SU-DHL-6 (cell line): ENCODE measurements at regions not wholly inside any gene's neighbourhood (a gene's known extent, or its start where the extent isn't known, plus 50 kb on each side); places are given as distances from the start of the nearest gene placed in this dataset.
"Not testable (repeated sequence)": the region's sequence is repeated elsewhere in the genome, so short reads cannot be mapped to it uniquely, and the experiment has no call there.

Experiments
- H2AFZ ChIP-seq: fragments of 200-600 bp; sonication (generic); 2 replicates; pipeline ENCODE4 v1.6.1; 2014; ENCODE audit warnings: low read depth, mild to moderate bottlenecking, moderate library complexity, mixed read lengths, antibody characterized with exemption, low read length; ENCODE audit not compliant: severe bottlenecking
- H3F3A ChIP-seq: fragments of 200-600 bp; shearing (Covaris generic); 2 replicates; pipeline ENCODE4 v1.6.0; 2016; ENCODE audit warnings: antibody characterized with exemption, mild to moderate bottlenecking; ENCODE audit not compliant: insufficient read depth
- H3K27ac ChIP-seq: fragments of 200-600 bp; sonication (generic); 2 replicates; pipeline ENCODE4 v1.5.1; 2016; ENCODE audit warnings: low read depth, mild to moderate bottlenecking, low read length, moderate library complexity, mixed read lengths
- H3K27me3 ChIP-seq: fragments of 200-600 bp; sonication (generic), shearing (Covaris generic); 2 replicates; pipeline ENCODE4 v1.6.0; 2014; ENCODE audit warnings: mild to moderate bottlenecking, low read length
- H3K36me3 ChIP-seq: fragments of 200-600 bp; sonication (generic); 2 replicates; pipeline ENCODE4 v1.6.1; 2014; ENCODE audit warnings: mild to moderate bottlenecking, low read length, mixed read lengths
- H3K4me2 ChIP-seq: fragments of 300-600, 200-600 bp; shearing (Covaris generic), sonication (generic); 2 replicates; pipeline ENCODE4 v1.6.0; 2014; ENCODE audit warnings: low read length, low read depth, mild to moderate bottlenecking; ENCODE audit not compliant: poor library complexity, severe bottlenecking
- H3K4me3 ChIP-seq: fragments of 200-600 bp; sonication (generic); 2 replicates; pipeline ENCODE4 v1.5.1; 2014; ENCODE audit warnings: antibody characterized with exemption, low read length, mild to moderate bottlenecking, mixed read lengths; ENCODE audit not compliant: insufficient read depth, poor library complexity, severe bottlenecking
- H3K79me2 ChIP-seq: fragments of 200-600 bp; sonication (generic); 2 replicates; pipeline ENCODE4 v1.6.1; 2014; ENCODE audit warnings: mild to moderate bottlenecking, low read length, moderate library complexity; ENCODE audit not compliant: insufficient read depth
- H3K9ac ChIP-seq: fragments of 200-600 bp; sonication (generic); 2 replicates; pipeline ENCODE4 v1.7.0; 2014; ENCODE audit warnings: mild to moderate bottlenecking, low read length
- H3K9me2 ChIP-seq: fragments of 200-600 bp; sonication (generic); replicated peaks from 2 replicates; pipeline ENCODE4 v1.6.1; 2014; ENCODE audit warnings: low read length; ENCODE audit not compliant: insufficient read depth
- H3K9me3 ChIP-seq: fragments of 200-600 bp; sonication (generic); 2 replicates; pipeline ENCODE4 v1.6.1; 2014; ENCODE audit warnings: low read length, mixed read lengths; ENCODE audit not compliant: insufficient read depth
- H4K20me1 ChIP-seq: fragments of 200-600 bp; sonication (generic); 2 replicates; pipeline ENCODE4 v1.6.1; 2014; ENCODE audit warnings: low read depth, mild to moderate bottlenecking, antibody characterized with exemption, low read length, moderate library complexity, mixed read lengths
- EZH2phosphoT487 ChIP-seq: fragments of 200-600 bp; sonication (generic), shearing (Covaris generic); conservative IDR thresholded peaks from 2 replicates; pipeline ENCODE4 v1.6.1; 2018; ENCODE audit warnings: mild to moderate bottlenecking, antibody characterized with exemption, low read length, moderate library complexity, mixed read lengths
- TF ChIP-seq, protein P1 (sequence below): fragments of 200-600 bp; sonication (generic); IDR thresholded peaks from one replicate; pipeline ENCODE4 v1.5.1; 2017; ENCODE audit warnings: antibody characterized with exemption, mild to moderate bottlenecking, low read length, moderate library complexity; ENCODE audit not compliant: insufficient read depth, poor library complexity, severe bottlenecking

DNA sequence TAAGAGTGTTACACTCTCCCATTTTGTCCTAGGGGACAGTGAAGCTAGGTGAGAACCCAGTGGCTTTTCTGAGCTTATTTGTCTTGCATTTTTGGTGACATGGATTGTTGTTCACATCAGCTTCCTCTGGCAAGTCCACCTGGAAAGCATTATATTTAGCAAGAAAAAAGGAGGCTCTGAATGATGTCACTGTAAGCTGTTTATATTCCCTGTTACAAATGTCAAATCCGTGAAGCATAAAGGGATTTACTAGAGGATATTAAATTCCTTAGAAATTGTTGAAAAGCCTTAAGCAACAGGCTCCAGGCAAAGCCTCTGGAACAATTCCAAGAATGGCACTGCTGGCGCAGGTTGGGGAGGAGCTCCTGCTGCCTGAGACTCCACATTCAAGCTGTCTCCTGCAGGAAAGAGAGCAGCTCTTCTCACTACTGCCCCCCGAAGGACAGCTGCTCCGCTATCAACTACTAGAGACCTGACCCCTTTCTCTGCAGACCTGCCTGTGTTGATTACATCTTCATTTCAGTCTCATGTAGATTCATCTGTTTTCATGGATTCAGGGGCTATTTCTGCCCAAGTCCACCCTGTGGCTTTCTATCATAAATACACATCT, 295.4 kb downstream of the RPIA start:
- not testable (repeated sequence) for H3K27ac ChIP-seq, H3K9ac ChIP-seq, H3K9me2 ChIP-seq, H3K27me3 ChIP-seq, H3K9me3 ChIP-seq, H3K4me3 ChIP-seq, H2AFZ ChIP-seq, H3K4me2 ChIP-seq, H4K20me1 ChIP-seq, H3K79me2 ChIP-seq, H3K36me3 ChIP-seq, H3F3A ChIP-seq

DNA sequence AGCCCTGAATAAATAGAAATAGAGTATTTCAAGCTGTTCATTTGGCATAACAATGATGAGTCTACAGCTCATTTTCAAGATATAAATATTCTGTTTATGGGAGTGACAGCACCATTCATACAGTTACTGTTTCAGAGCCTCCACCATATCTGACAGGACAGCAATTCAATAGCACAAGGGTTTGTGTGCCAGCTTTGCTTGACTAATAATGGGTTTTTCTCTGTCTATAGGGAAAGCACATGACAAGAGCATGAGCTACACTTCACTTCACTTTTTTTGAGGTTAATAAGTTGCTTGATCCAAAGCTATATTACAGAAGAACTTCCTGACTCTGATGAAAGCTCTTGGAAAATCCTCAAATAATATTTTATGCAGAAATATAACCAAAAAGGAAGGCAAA, 297.1 kb downstream of the RPIA start:
- not testable (repeated sequence) for H2AFZ ChIP-seq, H3K27ac ChIP-seq, H3K9me3 ChIP-seq, H3K27me3 ChIP-seq, H3F3A ChIP-seq, H4K20me1 ChIP-seq, H3K9me2 ChIP-seq, H3K9ac ChIP-seq, H3K36me3 ChIP-seq, H3K79me2 ChIP-seq, H3K4me2 ChIP-seq, H3K4me3 ChIP-seq

DNA sequence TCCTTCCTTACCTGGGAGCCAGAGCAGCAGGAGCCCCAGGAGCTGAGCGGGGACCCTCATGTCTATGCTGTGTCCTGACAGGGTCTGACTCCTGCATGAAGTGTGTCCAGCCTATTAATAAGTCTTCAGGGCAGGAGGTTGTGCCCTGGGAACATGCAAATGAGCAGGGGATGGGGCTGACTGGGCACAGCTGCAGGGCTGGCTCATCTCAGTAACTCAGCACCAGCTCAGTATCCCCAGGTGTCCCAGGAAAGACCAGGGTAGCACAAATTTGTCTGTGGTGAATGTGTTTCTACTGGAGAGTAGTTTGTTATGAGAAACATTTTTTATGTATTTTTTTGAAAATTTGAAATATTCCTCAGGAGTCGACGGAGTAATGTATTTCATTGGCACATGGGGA, 301.3 kb downstream of the RPIA start:
- H3F3A ChIP-seq, H3K4me3 ChIP-seq, H3K27ac ChIP-seq, H3K79me2 ChIP-seq, H3K9me2 ChIP-seq, H3K9me3 ChIP-seq, H3K9ac ChIP-seq, H3K27me3 ChIP-seq, H2AFZ ChIP-seq, H4K20me1 ChIP-seq, H3K36me3 ChIP-seq: not testable (repeated sequence)
- peak overlapping the region; percentile 30 for H3K4me2 ChIP-seq

DNA sequence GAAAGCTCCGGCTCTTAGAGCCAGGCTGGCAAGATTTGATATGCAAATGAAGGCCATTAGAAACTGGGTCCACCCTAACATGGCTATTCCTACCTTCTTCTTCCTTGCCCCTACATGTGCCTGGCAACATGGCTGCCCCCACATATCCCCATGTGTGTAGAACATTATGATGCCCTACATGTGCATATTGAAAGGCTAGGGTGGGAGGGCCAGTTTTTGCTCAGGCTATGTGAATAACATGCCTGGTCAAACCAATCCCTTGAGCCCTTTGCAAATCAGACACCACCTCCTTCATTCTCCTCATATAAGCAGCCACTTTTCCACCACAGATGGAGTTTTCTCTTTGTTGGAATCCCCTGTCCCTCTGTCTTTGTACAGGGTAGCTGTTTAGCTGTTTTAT, 303.4 kb downstream of the RPIA start:
- not testable (repeated sequence) for H3K79me2 ChIP-seq, H3K27me3 ChIP-seq, H3K4me3 ChIP-seq, H3K4me2 ChIP-seq, H2AFZ ChIP-seq, H3K27ac ChIP-seq, H4K20me1 ChIP-seq, H3K9ac ChIP-seq, H3F3A ChIP-seq, H3K9me2 ChIP-seq, H3K9me3 ChIP-seq, H3K36me3 ChIP-seq

DNA sequence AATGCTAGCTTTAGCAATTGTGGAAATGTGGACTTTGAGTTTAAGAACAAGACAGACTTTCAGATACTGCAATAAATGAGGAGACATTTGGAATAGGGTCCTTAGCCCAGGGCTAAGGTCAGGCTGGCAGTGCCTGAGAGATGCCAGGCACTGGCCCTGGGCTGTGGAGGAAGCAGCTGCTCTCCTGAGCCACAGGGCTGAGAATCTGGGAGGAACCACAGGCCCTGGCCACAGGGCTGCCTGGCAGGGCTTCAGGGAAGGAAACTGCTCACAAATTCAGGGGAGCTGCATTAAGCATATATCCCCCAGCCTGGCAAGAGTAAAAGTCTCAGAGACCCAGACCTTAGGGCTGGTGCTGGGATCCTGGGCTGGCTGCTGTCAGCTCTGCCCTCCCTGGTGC, 305.1 kb downstream of the RPIA start:
- not testable (repeated sequence) for H3K4me2 ChIP-seq, H3K27me3 ChIP-seq

DNA sequence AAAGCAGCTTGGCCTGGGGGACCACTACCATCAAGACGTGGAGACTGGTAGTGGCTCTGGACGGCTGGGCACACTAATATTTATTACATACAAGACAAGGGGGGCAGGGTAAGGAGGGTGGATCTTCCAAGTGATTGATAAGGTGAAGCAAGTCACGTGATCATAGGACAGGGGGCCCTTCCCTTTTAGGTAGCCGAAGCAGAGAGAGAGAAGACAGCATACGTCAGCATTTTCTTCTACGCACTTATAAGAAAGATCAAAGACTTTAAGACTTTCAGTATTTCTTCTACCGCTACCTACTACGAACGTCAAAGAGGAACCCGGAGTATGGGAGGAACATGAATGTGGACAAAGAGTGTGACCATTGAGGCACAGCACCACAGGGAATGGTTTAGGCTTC, 307.9 kb downstream of the RPIA start:
- Histone ChIP-seq H3K36me3 (no peaks in the 10 kb centered on the region), H3F3A (no peaks in the 10 kb centered on the region), H3K4me3 (no peak overlapping the region), H3K79me2 (no peaks in the 10 kb centered on the region), H3K4me2 (no peak overlapping the region), H3K9me2 (no peaks in the 10 kb centered on the region), H3K27me3 (no peaks in the 10 kb centered on the region), H3K9ac (no peak overlapping the region), H2AFZ (no peak overlapping the region), H3K9me3 (no peaks in the 10 kb centered on the region), H3K27ac (no peak overlapping the region), H4K20me1 (no peaks in the 10 kb centered on the region)
- no peak for TF ChIP-seq EZH2phosphoT487
- TF ChIP-seq, protein P1, sequence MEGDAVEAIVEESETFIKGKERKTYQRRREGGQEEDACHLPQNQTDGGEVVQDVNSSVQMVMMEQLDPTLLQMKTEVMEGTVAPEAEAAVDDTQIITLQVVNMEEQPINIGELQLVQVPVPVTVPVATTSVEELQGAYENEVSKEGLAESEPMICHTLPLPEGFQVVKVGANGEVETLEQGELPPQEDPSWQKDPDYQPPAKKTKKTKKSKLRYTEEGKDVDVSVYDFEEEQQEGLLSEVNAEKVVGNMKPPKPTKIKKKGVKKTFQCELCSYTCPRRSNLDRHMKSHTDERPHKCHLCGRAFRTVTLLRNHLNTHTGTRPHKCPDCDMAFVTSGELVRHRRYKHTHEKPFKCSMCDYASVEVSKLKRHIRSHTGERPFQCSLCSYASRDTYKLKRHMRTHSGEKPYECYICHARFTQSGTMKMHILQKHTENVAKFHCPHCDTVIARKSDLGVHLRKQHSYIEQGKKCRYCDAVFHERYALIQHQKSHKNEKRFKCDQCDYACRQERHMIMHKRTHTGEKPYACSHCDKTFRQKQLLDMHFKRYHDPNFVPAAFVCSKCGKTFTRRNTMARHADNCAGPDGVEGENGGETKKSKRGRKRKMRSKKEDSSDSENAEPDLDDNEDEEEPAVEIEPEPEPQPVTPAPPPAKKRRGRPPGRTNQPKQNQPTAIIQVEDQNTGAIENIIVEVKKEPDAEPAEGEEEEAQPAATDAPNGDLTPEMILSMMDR, result no peak

More for the DNA sequence above, 305.1 kb downstream of the RPIA start:
- not testable (repeated sequence) for H3K79me2 ChIP-seq, H3K9me3 ChIP-seq, H3K36me3 ChIP-seq, H2AFZ ChIP-seq, H3K27ac ChIP-seq, H3K4me3 ChIP-seq, H3K9ac ChIP-seq, H4K20me1 ChIP-seq, H3K9me2 ChIP-seq, H3F3A ChIP-seq
